K562 (cell line): ENCODE measurements at regions not wholly inside any gene's neighbourhood (a gene's known extent, or its start where the extent isn't known, plus 50 kb on each side); places are given as distances from the start of the nearest gene placed in this dataset.

Experiments
- ATAC-seq: fragments of 200-7000 bp; cut with Tn5 transposase; 3 replicates; pipeline ENCODE4 v1.9.1; 2020; ENCODE audit warnings: moderate library complexity
- BruUV-seq: library from RNA; stranded (reverse); fragments of 400-500 nt; replicated peaks from 2 replicates; lab custom pipeline; 2021; lab: Mats Ljungman, UMichigan
- CTCF ChIA-PET: fragments of 300-600 bp; formaldehyde crosslinking; extraction: SDS; loops from one replicate; lab custom pipeline; 2021; ENCODE audit warnings: low intra/inter-chr PET ratio; lab: Yijun Ruan, JAX
- POLR2A ChIA-PET: fragments of 300-600, 350-650 bp; sonication (Branson Sonifier 250); formaldehyde crosslinking; extraction: SDS; loops from one replicate; lab custom pipeline; 2021; ENCODE audit warnings: antibody characterized with exemption, inconsistent platforms; lab: Yijun Ruan, JAX
- DNase-seq, 4 experiments: peaks; one replicate each; pipeline versions ENCODE4 v3.0.0 to v3.0.0-alpha.2; 2011 to 2018; ENCODE audit warnings: low spot score in 3 of 4, mixed read lengths in 3 of 4; ENCODE audit errors: extremely low read depth in 1 of 4
- FAIRE-seq: peaks from 2 replicates; lab custom pipeline; 2011; peaks lifted over from hg19 to GRCh38; lab: Jason Lieb, UNC
- H2AFZ ChIP-seq: 2 replicates; pipeline ENCODE4 v1.6.0; 2011; ENCODE audit warnings: low read depth, low read length, control low read depth, inconsistent platforms
- H3K27ac ChIP-seq: fragments of 200-600 bp; 3 replicates; pipeline ENCODE4 v1.8.0; 2011; ENCODE audit warnings: low read depth, mild to moderate bottlenecking, control low read depth, inconsistent platforms, low read length, moderate library complexity, mixed read lengths; ENCODE audit errors: extremely low read depth
- H3K27me3 ChIP-seq, 2 experiments: fragments of 300-600 bp in 1 of 2; 2 replicates in 1 of 2; 3 replicates in 1 of 2; pipeline versions ENCODE4 v1.6.0 to v1.8.0; 2011; ENCODE audit warnings: inconsistent platforms in 2 of 2, low read length in 2 of 2, mild to moderate bottlenecking in 1 of 2, mixed read lengths in 1 of 2, moderate library complexity in 1 of 2; ENCODE audit not compliant: control insufficient read depth in 2 of 2, insufficient read depth in 2 of 2
- H3K36me3 ChIP-seq: fragments of 300-600 bp; 3 replicates; pipeline ENCODE4 v1.8.0; 2011; ENCODE audit warnings: mild to moderate bottlenecking, low read length, inconsistent platforms; ENCODE audit not compliant: control insufficient read depth, insufficient read depth
- H3K4me1 ChIP-seq, 2 experiments: fragments of 200-600 bp in 1 of 2; replicated peaks in 1 of 2; 2 replicates in 1 of 2; 3 replicates in 1 of 2; pipeline versions ENCODE4 v1.5.1 to v1.8.0; 2011; ENCODE audit warnings: inconsistent platforms in 2 of 2, low read length in 2 of 2, mild to moderate bottlenecking in 1 of 2, mixed read lengths in 1 of 2, moderate library complexity in 1 of 2; ENCODE audit not compliant: control insufficient read depth in 2 of 2, insufficient read depth in 2 of 2
- H3K4me2 ChIP-seq: 2 replicates; pipeline ENCODE4 v1.6.1; 2011; ENCODE audit warnings: low read length, control low read depth, inconsistent platforms, mixed read lengths; ENCODE audit not compliant: insufficient read depth
- H3K4me3 ChIP-seq: fragments of 200-600 bp; sonication (generic), shearing (Covaris generic); 2 replicates; pipeline ENCODE4 v1.5.1; 2016; ENCODE audit warnings: control low read depth, inconsistent platforms
- H3K79me2 ChIP-seq: fragments of 200-600 bp; 3 replicates; pipeline ENCODE4 v1.8.0; 2011; ENCODE audit warnings: low read length, inconsistent platforms; ENCODE audit not compliant: control insufficient read depth, insufficient read depth
- H3K9ac ChIP-seq, 2 experiments: 2 replicates each; pipeline versions ENCODE4 v1.6.0 to v1.6.1; 2011; ENCODE audit warnings: low read depth in 2 of 2, low read length in 2 of 2, control low read depth in 1 of 2, inconsistent platforms in 1 of 2, mild to moderate bottlenecking in 1 of 2, mixed read lengths in 1 of 2; ENCODE audit not compliant: insufficient read depth in 1 of 2
- H3K9me1 ChIP-seq: one replicate; pipeline ENCODE4 v1.6.0; 2011; ENCODE audit warnings: inconsistent platforms, mild to moderate bottlenecking, low read length, moderate library complexity; ENCODE audit not compliant: control insufficient read depth, insufficient read depth
- H3K9me3 ChIP-seq: replicated peaks from 2 replicates; pipeline ENCODE4 v1.5.1; 2011; ENCODE audit warnings: low read depth, low read length, inconsistent platforms; ENCODE audit not compliant: control insufficient read depth, insufficient read depth
- H4K20me1 ChIP-seq: replicated peaks from 2 replicates; pipeline ENCODE4 v1.6.1; 2011; ENCODE audit warnings: low read length, inconsistent platforms, mixed read lengths; ENCODE audit not compliant: control insufficient read depth, insufficient read depth
- FOS ChIP-seq: IDR thresholded peaks from 3 replicates; pipeline ENCODE4 v1.6.1; 2011; ENCODE audit not compliant: insufficient read length; ENCODE audit errors: extremely low read depth
- HINFP ChIP-seq: fragments of 450-650 bp; conservative IDR thresholded peaks from 2 replicates; pipeline ENCODE4 v1.6.1; 2016; ENCODE audit warnings: missing genetic modification characterization, low read depth, mild to moderate bottlenecking, control low read depth, missing compliant biosample characterization
- HNRNPH1 ChIP-seq: fragments of 200-400 bp; formaldehyde crosslinking; optimal IDR thresholded peaks from 2 replicates; pipeline ENCODE3; 2017; ENCODE audit warnings: low read depth, mild to moderate bottlenecking, low read length, moderate library complexity
- KLF1 ChIP-seq: fragments of 450-650 bp; IDR thresholded peaks from 2 replicates; pipeline ENCODE4 v1.6.1; 2016; ENCODE audit warnings: missing genetic modification characterization, missing compliant biosample characterization
- LEF1 ChIP-seq: fragments of 450-650 bp; IDR thresholded peaks from 2 replicates; pipeline ENCODE4 v1.6.1; 2016; ENCODE audit warnings: mild to moderate bottlenecking
- NCOA1 ChIP-seq: fragments of 450-650 bp; IDR thresholded peaks from 2 replicates; pipeline ENCODE4 v1.6.1; 2016; ENCODE audit warnings: low read depth
- SMC3 ChIP-seq: conservative IDR thresholded peaks from 2 replicates; pipeline ENCODE4 v1.6.1; 2011; ENCODE audit warnings: low read depth, low read length, improper control_type of control experiment; ENCODE audit not compliant: insufficient read depth
- THRA ChIP-seq: fragments of 450-650 bp; IDR thresholded peaks from 2 replicates; pipeline ENCODE4 v1.6.1; 2017; ENCODE audit warnings: mild to moderate bottlenecking, moderate library complexity
- THRAP3 ChIP-seq: fragments of 450-650 bp; IDR thresholded peaks from 2 replicates; pipeline ENCODE4 v1.6.1; 2016; ENCODE audit warnings: mild to moderate bottlenecking, inconsistent platforms, borderline replicate concordance
- WHSC1 ChIP-seq: IDR thresholded peaks from one replicate; pipeline ENCODE4 v1.6.1; 2012; ENCODE audit warnings: low read length, control low read depth, inconsistent platforms
- ZBED1 ChIP-seq: IDR thresholded peaks from 2 replicates; pipeline ENCODE4 v1.6.1; 2014
- ZC3H8 ChIP-seq: fragments of 450-650 bp; IDR thresholded peaks from 2 replicates; pipeline ENCODE4 v1.6.1; 2017
- ZNF780A ChIP-seq: fragments of 250-450 bp; sonication (Bioruptor Pico); IDR thresholded peaks from 2 replicates; pipeline ENCODE4 v1.5.0; 2021; ENCODE audit warnings: mild to moderate bottlenecking
- WGBS: fragments of 100-300 bp; shearing (Covaris generic); methylation state at CpG from one replicate; pipeline ENCODE4 v1.1.6; 2016; ENCODE audit warnings: low coverage, mixed read lengths; ENCODE audit not compliant: insufficient coverage; ENCODE audit errors: missing lambda C conversion rate; 5-methylcytosine and 5-hydroxymethylcytosine counted together
- in situ Hi-C: fragments of 300-500 bp; cut with MboI; formaldehyde crosslinking; loops from 4 replicates; pipeline ENCODE4 v1.15.0; 2018; ENCODE audit warnings: inconsistent platforms, mixed read lengths
- intact Hi-C: fragments of 100-400 bp; cut with micrococcal nuclease; formaldehyde crosslinking; loops from 2 replicates; pipeline ENCODE4 v1.14.2; 2022
- TF ChIP-seq, protein P1 (sequence below): fragments of 250-450 bp; sonication (Bioruptor Pico); IDR thresholded peaks from 2 replicates; pipeline ENCODE4 v1.4.0; 2020; ENCODE audit warnings: mild to moderate bottlenecking, moderate library complexity
- TF ChIP-seq, protein P2 (sequence below): sonication (generic); formaldehyde crosslinking; IDR thresholded peaks from 2 replicates; pipeline ENCODE4 v1.8.1; 2023; ENCODE audit warnings: mild to moderate bottlenecking, missing genetic modification reagents, moderate library complexity
- TF ChIP-seq, protein P3 (sequence below): fragments of 250-450 bp; sonication (Bioruptor Pico); IDR thresholded peaks from 2 replicates; pipeline ENCODE4 v1.8.0; 2022; ENCODE audit warnings: moderate library complexity, mild to moderate bottlenecking, inconsistent platforms
- TF ChIP-seq, protein P4 (sequence below): fragments of 450-650 bp; conservative IDR thresholded peaks from 2 replicates; pipeline ENCODE4 v1.6.1; 2016; ENCODE audit warnings: missing genetic modification characterization, low read depth, mild to moderate bottlenecking, missing compliant biosample characterization, moderate library complexity

GRCh38 chr7:21101541-21101940 lies 314.9 kb upstream of the SP8 start:
- FAIRE-seq = no peak
- ATAC-seq = no peak
- H3K9me1 ChIP-seq = no peaks in the 10 kb centered on the region
- BruUV-seq = no TSS peak
- no peak overlapping the region for H2AFZ ChIP-seq
- intact Hi-C loops (no loop called here), in situ Hi-C loops (no loop called here)
- H3K36me3 ChIP-seq = no peaks in the 10 kb centered on the region
- no peaks in the 10 kb centered on the region for H3K9me3 ChIP-seq
- H3K4me1 ChIP-seq = no peaks in the 10 kb centered on the region
- H3K27ac ChIP-seq = no peak overlapping the region
- no peaks in the 10 kb centered on the region for H4K20me1 ChIP-seq
- ChIA-PET CTCF (no interaction called here), POLR2A (no interaction called here)
- H3K9ac ChIP-seq = no peak overlapping the region
- no peak overlapping the region for H3K4me3 ChIP-seq
- 4% methylated on average over 2 of the region's 2 CpGs for WGBS
- H3K79me2 ChIP-seq = no peaks in the 10 kb centered on the region
- no peak overlapping the region for H3K4me2 ChIP-seq
- no peaks in the 10 kb centered on the region for H3K27me3 ChIP-seq
- no peak for DNase-seq
- TF ChIP-seq THRA (no peak), HINFP (tag) (no peak), WHSC1 (no peak), SMC3 (no peak), THRAP3 (no peak), KLF1 (tag) (no peak), HNRNPH1 (no peak), LEF1 (no peak), ZBED1 (no peak), FOS (no peak), NCOA1 (no peak), ZNF780A (CRISPR knock-in tag) (no peak), ZC3H8 (no peak)
- TF ChIP-seq, protein P1, sequence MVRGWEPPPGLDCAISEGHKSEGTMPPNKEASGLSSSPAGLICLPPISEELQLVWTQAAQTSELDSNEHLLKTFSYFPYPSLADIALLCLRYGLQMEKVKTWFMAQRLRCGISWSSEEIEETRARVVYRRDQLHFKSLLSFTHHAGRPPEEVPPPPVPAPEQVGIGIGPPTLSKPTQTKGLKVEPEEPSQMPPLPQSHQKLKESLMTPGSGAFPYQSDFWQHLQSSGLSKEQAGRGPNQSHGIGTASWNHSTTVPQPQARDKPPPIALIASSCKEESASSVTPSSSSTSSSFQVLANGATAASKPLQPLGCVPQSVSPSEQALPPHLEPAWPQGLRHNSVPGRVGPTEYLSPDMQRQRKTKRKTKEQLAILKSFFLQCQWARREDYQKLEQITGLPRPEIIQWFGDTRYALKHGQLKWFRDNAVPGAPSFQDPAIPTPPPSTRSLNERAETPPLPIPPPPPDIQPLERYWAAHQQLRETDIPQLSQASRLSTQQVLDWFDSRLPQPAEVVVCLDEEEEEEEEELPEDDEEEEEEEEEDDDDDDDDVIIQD (CRISPR knock-in tag) = no peak
- TF ChIP-seq, protein P2, sequence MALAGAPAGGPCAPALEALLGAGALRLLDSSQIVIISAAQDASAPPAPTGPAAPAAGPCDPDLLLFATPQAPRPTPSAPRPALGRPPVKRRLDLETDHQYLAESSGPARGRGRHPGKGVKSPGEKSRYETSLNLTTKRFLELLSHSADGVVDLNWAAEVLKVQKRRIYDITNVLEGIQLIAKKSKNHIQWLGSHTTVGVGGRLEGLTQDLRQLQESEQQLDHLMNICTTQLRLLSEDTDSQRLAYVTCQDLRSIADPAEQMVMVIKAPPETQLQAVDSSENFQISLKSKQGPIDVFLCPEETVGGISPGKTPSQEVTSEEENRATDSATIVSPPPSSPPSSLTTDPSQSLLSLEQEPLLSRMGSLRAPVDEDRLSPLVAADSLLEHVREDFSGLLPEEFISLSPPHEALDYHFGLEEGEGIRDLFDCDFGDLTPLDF (CRISPR knock-in tag) = no peak
- TF ChIP-seq, protein P3, sequence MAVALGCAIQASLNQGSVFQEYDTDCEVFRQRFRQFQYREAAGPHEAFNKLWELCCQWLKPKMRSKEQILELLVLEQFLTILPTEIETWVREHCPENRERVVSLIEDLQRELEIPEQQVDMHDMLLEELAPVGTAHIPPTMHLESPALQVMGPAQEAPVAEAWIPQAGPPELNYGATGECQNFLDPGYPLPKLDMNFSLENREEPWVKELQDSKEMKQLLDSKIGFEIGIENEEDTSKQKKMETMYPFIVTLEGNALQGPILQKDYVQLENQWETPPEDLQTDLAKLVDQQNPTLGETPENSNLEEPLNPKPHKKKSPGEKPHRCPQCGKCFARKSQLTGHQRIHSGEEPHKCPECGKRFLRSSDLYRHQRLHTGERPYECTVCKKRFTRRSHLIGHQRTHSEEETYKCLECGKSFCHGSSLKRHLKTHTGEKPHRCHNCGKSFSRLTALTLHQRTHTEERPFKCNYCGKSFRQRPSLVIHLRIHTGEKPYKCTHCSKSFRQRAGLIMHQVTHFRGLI (CRISPR knock-in tag) = no peak
- TF ChIP-seq, protein P4, sequence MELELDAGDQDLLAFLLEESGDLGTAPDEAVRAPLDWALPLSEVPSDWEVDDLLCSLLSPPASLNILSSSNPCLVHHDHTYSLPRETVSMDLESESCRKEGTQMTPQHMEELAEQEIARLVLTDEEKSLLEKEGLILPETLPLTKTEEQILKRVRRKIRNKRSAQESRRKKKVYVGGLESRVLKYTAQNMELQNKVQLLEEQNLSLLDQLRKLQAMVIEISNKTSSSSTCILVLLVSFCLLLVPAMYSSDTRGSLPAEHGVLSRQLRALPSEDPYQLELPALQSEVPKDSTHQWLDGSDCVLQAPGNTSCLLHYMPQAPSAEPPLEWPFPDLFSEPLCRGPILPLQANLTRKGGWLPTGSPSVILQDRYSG (tag) = no peak
